A549 (cell line): ENCODE measurements at regions not wholly inside any gene's neighbourhood (a gene's known extent, or its start where the extent isn't known, plus 50 kb on each side); places are given as distances from the start of the nearest gene placed in this dataset.

Experiments used
- ATAC-seq, 2 experiments: fragments of 200-7000 bp in 1 of 2; fragments of >200 bp in 1 of 2; cut with Nextera tagmentation in 1 of 2; cut with Tn5 transposase in 1 of 2; 3 replicates each; pipeline versions ENCODE4 v1.8.0 to v1.9.1; 2018 to 2020; ENCODE audit warnings: mild to moderate bottlenecking in 1 of 2, moderate library complexity in 1 of 2
- CTCF ChIA-PET: fragments of 300-600 bp; sonication (Branson Sonifier 250); formaldehyde crosslinking; extraction: SDS; loops from one replicate; lab custom pipeline; 2021; ENCODE audit warnings: antibody characterized with exemption, inconsistent platforms; lab: Yijun Ruan, JAX
- POLR2A ChIA-PET: fragments of 350-600 bp; formaldehyde crosslinking; extraction: SDS; loops from one replicate; lab custom pipeline; 2021; ENCODE audit warnings: antibody characterized with exemption, inconsistent platforms; lab: Yijun Ruan, JAX
- DNase-seq, 2 experiments: peaks; one replicate each; pipeline versions ENCODE4 v3.0.0 to v3.0.0-alpha.2; 2011 to 2016; ENCODE audit warnings: low read depth in 1 of 2, low spot score in 1 of 2
- FAIRE-seq: peaks from 2 replicates; lab custom pipeline; 2011; peaks lifted over from hg19 to GRCh38; lab: Jason Lieb, UNC
- H3K27ac ChIP-seq, 2 experiments: fragments of >200 bp; sonication (Bioruptor Twin); formaldehyde crosslinking; 3 replicates each; pipeline ENCODE4 v1.5.1; 2016 to 2017
- H3K4me1 ChIP-seq: fragments of >200 bp; sonication (Bioruptor Twin); formaldehyde crosslinking; 3 replicates; pipeline ENCODE4 v1.6.1; 2016
- H3K4me2 ChIP-seq: fragments of >200 bp; sonication (Bioruptor Twin); formaldehyde crosslinking; 3 replicates; pipeline ENCODE4 v1.6.1; 2016
- H3K4me3 ChIP-seq: fragments of >200 bp; sonication (Bioruptor Twin); formaldehyde crosslinking; 3 replicates; pipeline ENCODE4 v1.5.1; 2016
- H3K9me3 ChIP-seq: fragments of >200 bp; sonication (Bioruptor Twin); formaldehyde crosslinking; 3 replicates; pipeline ENCODE4 v1.6.1; 2016
- CBX2 ChIP-seq: fragments of 200-600 bp; sonication (generic); IDR thresholded peaks from 2 replicates; pipeline ENCODE4 v1.6.1; 2016; ENCODE audit warnings: low read depth, mild to moderate bottlenecking, borderline replicate concordance
- CEBPB ChIP-seq, 2 experiments: fragments of >200 bp in 1 of 2; sonication (Bioruptor Twin) in 1 of 2; formaldehyde crosslinking in 1 of 2; IDR thresholded peaks; 2 replicates each; pipeline ENCODE4 v1.6.1; 2012 to 2016
- CHD4 ChIP-seq: fragments of 200-600 bp; sonication (generic); IDR thresholded peaks from 2 replicates; pipeline ENCODE4 v1.6.1; 2016; ENCODE audit warnings: antibody characterized with exemption, mild to moderate bottlenecking, borderline replicate concordance
- E2F6 ChIP-seq: IDR thresholded peaks from 2 replicates; pipeline ENCODE4 v1.6.1; 2012; ENCODE audit warnings: low read depth, borderline replicate concordance
- EHMT2 ChIP-seq: fragments of 200-600 bp; sonication (generic); IDR thresholded peaks from 2 replicates; pipeline ENCODE4 v1.6.1; 2016; ENCODE audit warnings: antibody characterized with exemption, low read depth, mild to moderate bottlenecking, moderate library complexity
- EP300 ChIP-seq, 2 experiments: fragments of >200 bp; sonication (Bioruptor Twin); formaldehyde crosslinking; IDR thresholded peaks; 2 replicates in 1 of 2; 3 replicates in 1 of 2; pipeline ENCODE4 v1.6.1; 2016 to 2017
- ESRRA ChIP-seq: fragments of 150-350 bp; IDR thresholded peaks from 2 replicates; pipeline ENCODE4 v1.6.1; 2014; ENCODE audit warnings: mild to moderate bottlenecking, low read length, borderline replicate concordance
- FOSL2 ChIP-seq, 2 experiments: fragments of 450-650 bp in 1 of 2; fragments of >200 bp in 1 of 2; sonication (Bioruptor Twin) in 1 of 2; formaldehyde crosslinking; IDR thresholded peaks; 2 replicates each; pipeline versions ENCODE4 v1.5.0 to v1.6.1; 2016 to 2020; ENCODE audit warnings: mild to moderate bottlenecking in 1 of 2, moderate library complexity in 1 of 2
- HOXA7 ChIP-seq: fragments of 250-450 bp; sonication (Bioruptor Pico); IDR thresholded peaks from 2 replicates; pipeline ENCODE4 v1.5.0; 2020; ENCODE audit warnings: mild to moderate bottlenecking, moderate library complexity
- KDM5A ChIP-seq: fragments of 200-600 bp; sonication (generic); IDR thresholded peaks from 2 replicates; pipeline ENCODE4 v1.6.1; 2016; ENCODE audit warnings: antibody characterized with exemption, mild to moderate bottlenecking
- MAFK ChIP-seq: fragments of 450-650 bp; IDR thresholded peaks from 2 replicates; pipeline ENCODE4 v1.6.1; 2014; ENCODE audit not compliant: partially characterized antibody
- MAZ ChIP-seq: fragments of 150-350 bp; IDR thresholded peaks from 2 replicates; pipeline ENCODE4 v1.6.1; 2014; ENCODE audit warnings: antibody characterized with exemption, low read depth, low read length, borderline replicate concordance
- NR3C1 ChIP-seq: fragments of >200 bp; sonication (Bioruptor Twin); formaldehyde crosslinking; IDR thresholded peaks from 3 replicates; pipeline ENCODE4 v1.6.1; 2017
- POLR2A ChIP-seq: IDR thresholded peaks from 2 replicates; pipeline ENCODE4 v1.6.1; 2012; ENCODE audit warnings: mild to moderate bottlenecking, low read length
- RAD21 ChIP-seq, 2 experiments: fragments of >200 bp in 1 of 2; sonication (Bioruptor Twin) in 1 of 2; formaldehyde crosslinking in 1 of 2; IDR thresholded peaks in 1 of 2; conservative IDR thresholded peaks in 1 of 2; 2 replicates in 1 of 2; 3 replicates in 1 of 2; pipeline ENCODE4 v1.6.1; 2012 to 2018; ENCODE audit warnings: inconsistent platforms in 1 of 2
- RCOR1 ChIP-seq: fragments of 150-350 bp; IDR thresholded peaks from 2 replicates; pipeline ENCODE4 v1.6.1; 2014; ENCODE audit warnings: antibody characterized with exemption, low read length, low read depth
- SMC3 ChIP-seq: fragments of >200 bp; sonication (Bioruptor Twin); formaldehyde crosslinking; IDR thresholded peaks from 3 replicates; pipeline ENCODE4 v1.6.1; 2018; ENCODE audit warnings: inconsistent platforms
- SREBF2 ChIP-seq: fragments of 450-650 bp; IDR thresholded peaks from 2 replicates; pipeline ENCODE4 v1.6.1; 2014; ENCODE audit warnings: mild to moderate bottlenecking, moderate library complexity
- ZC3H11A ChIP-seq: fragments of 450-650 bp; IDR thresholded peaks from 2 replicates; pipeline ENCODE4 v1.6.1; 2014; ENCODE audit warnings: antibody characterized with exemption, mild to moderate bottlenecking
- ZFP36 ChIP-seq: fragments of 450-650 bp; IDR thresholded peaks from 2 replicates; pipeline ENCODE4 v1.6.1; 2014; ENCODE audit warnings: borderline replicate concordance; ENCODE audit not compliant: partially characterized antibody
- WGBS: methylation state at CpG from one replicate; pipeline ENCODE4 v1.1.6; 2017; ENCODE audit errors: missing lambda C conversion rate; 5-methylcytosine and 5-hydroxymethylcytosine counted together
- TF ChIP-seq, protein P1 (sequence below): IDR thresholded peaks from 2 replicates; pipeline ENCODE4 v1.6.1; 2012

DNA sequence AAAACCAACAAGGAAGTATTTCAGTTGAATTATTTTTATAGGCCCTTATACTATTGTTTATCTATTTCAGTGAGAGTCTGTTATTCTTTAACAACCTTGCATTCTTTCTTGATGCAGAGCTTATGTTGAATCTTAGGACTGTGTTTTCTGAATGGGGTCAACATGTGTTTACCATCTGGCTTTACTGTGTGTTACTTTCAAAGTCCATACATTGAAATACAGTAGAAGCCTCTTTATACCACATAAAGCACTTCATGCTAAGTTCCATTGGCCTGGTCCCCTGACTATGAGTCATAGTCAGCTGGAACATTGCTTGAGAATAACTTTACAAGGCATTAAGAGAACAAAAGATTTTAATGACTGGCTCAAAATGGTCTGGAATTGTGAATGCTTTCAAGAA, 152.6 kb downstream of the GASK1B start:
- DNase-seq (peak; percentile 10 to 53), FAIRE-seq (peak; percentile 32), ATAC-seq (peak; percentile 73 to 85; a peak in 5 of 6 replicates)
- TF ChIP-seq, protein P1, sequence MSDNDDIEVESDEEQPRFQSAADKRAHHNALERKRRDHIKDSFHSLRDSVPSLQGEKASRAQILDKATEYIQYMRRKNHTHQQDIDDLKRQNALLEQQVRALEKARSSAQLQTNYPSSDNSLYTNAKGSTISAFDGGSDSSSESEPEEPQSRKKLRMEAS = no peak
- TF ChIP-seq FOSL2 (IDR thresholded peaks at IDR 0.05) (no peak; the same call in 1 of the 2 replicates), FOSL2 (CRISPR knock-in tag; IDR thresholded peaks at IDR 0.05) (peak; percentile 76)
- Histone ChIP-seq H3K4me3 (no peak overlapping the region), H3K4me2 (peak overlapping the region; percentile 49), H3K9me3 (no peaks in the 10 kb centered on the region), H3K4me1 (peaks cover 56% of the 10 kb centered on the region), H3K27ac (peak overlapping the region; percentile 67 to 75)
- CTCF ChIA-PET = interaction anchor here (0.6 to 1.7 kb wide), 4 partner anchors 152 to 1262 kb away, joined by 3 to 5 read pairs (median 4); no protein-coding TSS in a partner anchor
- POLR2A ChIA-PET = no interaction called here

GRCh38 chr4:158018831-158019230, 154.0 kb downstream of the GASK1B start:
- TF ChIP-seq HOXA7 (CRISPR knock-in tag) = no peak
- TF ChIP-seq ZC3H11A = no peak
- no peak for TF ChIP-seq ZFP36
- TF ChIP-seq FOSL2 (IDR thresholded peaks at IDR 0.05) = no peak
- TF ChIP-seq FOSL2 (CRISPR knock-in tag; IDR thresholded peaks at IDR 0.05) = no peak
- TF ChIP-seq EP300 (IDR thresholded peaks at IDR 0.05) = no peak
- 94% methylated on average over 1 of the region's 1 CpG for WGBS
- Histone ChIP-seq H3K4me3 (no peak overlapping the region), H3K27ac (peak overlapping the region; percentile 1 to 19; a peak in 1 of 6 replicates), H3K9me3 (no peaks in the 10 kb centered on the region), H3K4me1 (peaks cover 56% of the 10 kb centered on the region), H3K4me2 (no peak overlapping the region; the same call in 2 of the 3 replicates)
- FAIRE-seq (no peak), DNase-seq (no peak), ATAC-seq (no peak)
- CTCF ChIA-PET = interaction anchor here (0.6 to 1.5 kb wide), 2 partner anchors 153 to 174 kb away, joined by 3 to 4 read pairs; no protein-coding TSS in a partner anchor
- POLR2A ChIA-PET = no interaction called here

GRCh38 chr4:158018221-158018830, 154.5 kb downstream of the GASK1B start:
- DNase-seq (no peak), ATAC-seq (no peak), FAIRE-seq (no peak)
- peak overlapping the region; percentile 1 to 19; a peak in 2 of 6 replicates for H3K27ac ChIP-seq
- peaks cover 56% of the 10 kb centered on the region for H3K4me1 ChIP-seq
- no peaks in the 10 kb centered on the region for H3K9me3 ChIP-seq
- TF ChIP-seq EHMT2 (no peak), SREBF2 (no peak), CHD4 (no peak), RCOR1 (no peak), RAD21 (conservative IDR thresholded peaks at IDR 0.05 in 1 of 2, IDR thresholded peaks at IDR 0.05 in 1 of 2) (no peak), MAZ (no peak), CEBPB (IDR thresholded peaks at IDR 0.05) (no peak), CBX2 (no peak), EP300 (IDR thresholded peaks at IDR 0.05) (no peak), E2F6 (no peak), MAFK (no peak), KDM5A (no peak), POLR2A (no peak), HOXA7 (CRISPR knock-in tag) (no peak)
- H3K4me2 ChIP-seq = 0 out of 3 replicates have a peak overlapping the region, but pooled peaks have one; percentile 9
- H3K4me3 ChIP-seq = no peak overlapping the region
- ChIA-PET POLR2A (no interaction called here), CTCF (interaction anchor here (1.5 kb wide), 1 partner anchor 154 kb away, joined by 4 read pairs; no protein-coding TSS in a partner anchor)
- 56% methylated on average over 1 of the region's 1 CpG for WGBS

- no peak for TF ChIP-seq MAFK
- no peak for TF ChIP-seq NR3C1
- TF ChIP-seq SMC3 = no peak
- 0 out of 4 replicates have a peak, but pooled peaks of 1 of the 2 experiments have one; percentile 23 for TF ChIP-seq CEBPB (IDR thresholded peaks at IDR 0.05)
- no peak for TF ChIP-seq ESRRA
- TF ChIP-seq, all 56 proteins: peak for 1
- POLR2A ChIA-PET = interaction anchor here (1.0 kb wide), 1 partner anchor 104 kb away, joined by 3 read pairs; no protein-coding TSS in a partner anchor
- Histone ChIP-seq H3K4me3 (no peak overlapping the region), H3K4me1 (peaks cover 56% of the 10 kb centered on the region), H3K9me3 (no peaks in the 10 kb centered on the region), H3K27ac (peak overlapping the region in 1 of 2 experiments; percentile 27; a peak in 2 of 6 replicates), H3K4me2 (peak overlapping the region; percentile 35; the same call in 1 of the 3 replicates)
- ATAC-seq = no peak
- DNase-seq = no peak
- CTCF ChIA-PET = interaction anchor here (1.0 kb wide), 1 partner anchor 156 kb away, joined by 6 read pairs; no protein-coding TSS in a partner anchor
- FAIRE-seq = no peak
- WGBS = 50% methylated on average over 1 of the region's 1 CpG
These were observed 156.3 kb downstream of the GASK1B start for GRCh38 chr4:158016511-158016910.
